ENCODE measurements at regions not wholly inside any gene's neighbourhood (a gene's known extent, or its start where the extent isn't known, plus 50 kb on each side); places are given as distances from the start of the nearest gene placed in this dataset.

- no peak for FAIRE-seq
These were observed 175.3 kb downstream of the KCNE4 start for GRCh38 chr2:223227338-223227737.

DNA sequence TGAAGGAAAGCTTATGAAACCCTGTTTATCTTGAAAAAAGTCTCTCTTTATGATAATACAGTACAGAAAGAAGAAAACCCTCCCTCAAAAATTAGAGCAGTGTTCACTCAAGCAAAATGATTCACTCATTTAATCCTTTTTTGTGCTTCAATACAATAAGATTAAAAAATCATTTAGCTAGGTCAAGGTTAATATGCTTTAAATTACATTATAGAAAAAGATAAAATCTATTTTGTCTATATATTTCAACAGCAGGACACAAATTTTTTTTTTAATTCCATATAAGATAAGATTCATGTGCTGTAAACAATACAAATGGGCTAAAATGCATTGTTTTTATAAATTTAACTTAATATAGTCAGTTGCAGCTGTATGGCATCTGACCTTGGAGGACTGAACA lies 176.9 kb downstream of the KCNE4 start:
- FAIRE-seq, result no peak

- no peak for FAIRE-seq
These were observed 178.4 kb downstream of the KCNE4 start for GRCh38 chr2:223230352-223230751.

- no peak for FAIRE-seq
These were observed 180.3 kb downstream of the KCNE4 start for GRCh38 chr2:223232285-223232684.

DNA sequence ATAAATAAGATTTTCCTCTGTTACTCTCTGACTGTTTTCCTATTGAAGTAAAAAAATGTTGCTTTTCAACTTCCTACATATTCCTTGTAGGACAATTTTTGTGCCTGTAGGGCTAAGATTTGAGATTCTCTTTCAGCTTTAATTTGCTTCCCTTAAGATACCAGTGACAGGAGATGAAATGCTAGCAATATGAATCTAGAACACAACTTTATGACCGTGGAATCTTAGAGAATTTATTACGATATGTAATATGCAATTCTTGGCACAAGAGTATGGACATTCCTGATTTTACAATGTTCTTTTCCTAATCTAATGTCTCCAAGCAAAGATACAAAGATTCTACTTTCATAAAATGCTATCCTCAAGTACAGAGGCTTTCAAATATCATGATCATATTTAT lies 180.9 kb downstream of the KCNE4 start:
- FAIRE-seq, result no peak

DNA sequence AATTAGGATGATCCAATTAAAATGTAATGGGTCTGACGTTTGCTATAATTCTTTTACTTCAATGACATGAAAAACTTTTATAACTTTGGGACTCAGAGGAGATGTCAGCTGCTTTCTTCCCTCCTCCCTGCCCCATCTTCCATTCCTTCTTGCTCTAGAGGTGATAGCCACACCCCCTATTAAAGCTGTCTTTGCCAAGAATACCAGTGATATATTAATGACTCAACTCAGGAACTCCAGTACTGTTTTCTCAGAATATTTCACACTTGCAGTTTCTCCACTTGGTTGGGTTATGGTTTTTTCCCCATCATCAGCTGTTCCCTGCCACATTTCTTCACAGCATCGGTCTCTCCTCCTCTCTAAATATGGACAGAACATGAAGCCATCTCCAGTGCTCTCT lies 184.0 kb downstream of the KCNE4 start:
- FAIRE-seq, result no peak

- no peak for FAIRE-seq
These were observed 186.3 kb downstream of the KCNE4 start for GRCh38 chr2:223238301-223238700.

- no peak for FAIRE-seq
These were observed 191.2 kb downstream of the KCNE4 start for GRCh38 chr2:223243233-223243632.

- FAIRE-seq, result peak; percentile 89
These were observed 195.1 kb downstream of the KCNE4 start for GRCh38 chr2:223247136-223247535.

GRCh38 chr2:223251656-223252229 lies 199.8 kb downstream of the KCNE4 start:
- FAIRE-seq, result no peak

DNA sequence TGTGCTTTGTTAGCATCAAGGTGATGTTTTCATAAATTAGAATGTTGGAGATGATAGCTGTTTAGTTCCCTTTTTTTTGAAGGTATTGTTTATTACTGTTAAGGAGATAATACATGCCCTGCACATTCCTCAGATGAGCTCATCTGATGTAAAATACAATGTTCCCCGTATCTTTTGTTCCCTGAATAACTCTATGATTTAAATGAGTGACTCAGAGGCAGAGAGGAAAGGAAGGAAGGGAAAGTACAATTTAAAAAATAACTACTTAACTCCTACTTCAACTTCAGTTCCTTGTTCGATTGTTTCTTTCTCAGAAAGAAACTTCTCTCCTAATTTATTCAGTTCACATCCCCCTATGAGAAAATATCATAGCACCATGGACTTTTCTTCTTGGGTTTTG lies 208.7 kb downstream of the KCNE4 start:
- FAIRE-seq, result no peak

- no peak for FAIRE-seq
These were observed 211.0 kb downstream of the KCNE4 start for GRCh38 chr2:223262946-223263345.

DNA sequence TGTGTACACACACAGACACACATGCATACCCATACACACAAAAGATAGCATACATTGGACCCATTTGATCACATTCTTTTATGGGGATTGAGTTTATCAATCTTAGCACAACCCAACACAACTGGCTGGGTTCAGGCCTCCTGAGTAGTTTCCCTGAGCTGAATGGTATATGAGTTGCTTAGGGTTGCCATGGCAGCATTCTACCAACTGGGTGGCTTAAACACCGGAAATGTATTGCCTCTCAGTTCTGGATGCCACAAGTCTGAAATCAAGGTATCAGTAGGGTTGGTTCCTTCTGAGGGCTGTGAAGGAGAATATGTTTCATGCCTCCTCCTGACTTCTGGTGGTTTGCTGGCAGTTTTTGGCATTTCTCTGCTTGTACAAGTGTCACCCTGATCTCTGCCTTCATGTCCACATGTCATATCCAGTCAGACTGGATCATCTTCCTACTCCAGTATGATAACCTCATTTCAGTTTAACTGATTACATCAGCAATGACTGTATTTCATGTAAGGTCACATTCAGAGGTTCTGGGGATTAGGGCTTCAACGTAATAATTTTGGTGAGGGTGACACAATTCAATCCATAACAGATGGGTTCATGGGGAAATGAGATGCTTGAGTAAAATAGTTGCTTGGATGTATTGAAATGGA lies 212.7 kb downstream of the KCNE4 start:
- no peak for FAIRE-seq

DNA sequence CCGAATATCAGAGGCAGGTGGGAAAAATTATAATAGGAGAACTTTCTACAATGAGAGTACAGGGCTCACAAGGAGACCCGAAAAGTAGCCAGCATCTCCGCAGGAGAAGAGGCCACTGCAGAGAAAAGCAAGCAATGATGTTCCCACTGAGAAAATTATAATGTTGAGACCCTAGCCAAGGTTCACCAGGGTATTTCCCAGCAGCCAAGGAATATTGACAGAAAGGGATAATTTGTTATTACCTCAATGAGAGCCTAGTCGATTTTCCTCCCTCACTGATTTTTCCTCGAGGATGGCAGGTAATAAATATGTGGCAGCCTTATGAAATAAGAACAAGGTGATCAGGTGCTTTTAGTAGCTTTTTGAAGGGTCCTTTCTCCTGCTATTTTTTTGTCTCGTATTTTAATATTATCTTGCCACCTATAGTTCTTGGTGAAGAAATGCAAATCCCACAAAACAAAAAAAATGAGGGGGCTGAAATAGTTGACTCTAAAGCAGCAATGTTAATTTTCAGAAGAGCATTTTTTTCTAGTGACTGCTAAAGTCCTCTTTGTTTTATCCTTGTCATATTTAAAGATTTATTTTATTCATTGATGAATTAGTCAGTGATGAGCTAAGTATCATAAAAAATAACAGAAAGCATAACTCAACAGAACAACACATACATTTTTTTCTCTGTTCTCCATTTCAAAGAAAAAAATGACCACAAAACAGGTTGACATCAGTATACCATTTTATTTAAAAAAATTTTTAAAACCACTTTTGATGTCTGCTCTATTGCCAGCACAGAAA lies 215.4 kb downstream of the KCNE4 start:
- FAIRE-seq, result no peak

DNA sequence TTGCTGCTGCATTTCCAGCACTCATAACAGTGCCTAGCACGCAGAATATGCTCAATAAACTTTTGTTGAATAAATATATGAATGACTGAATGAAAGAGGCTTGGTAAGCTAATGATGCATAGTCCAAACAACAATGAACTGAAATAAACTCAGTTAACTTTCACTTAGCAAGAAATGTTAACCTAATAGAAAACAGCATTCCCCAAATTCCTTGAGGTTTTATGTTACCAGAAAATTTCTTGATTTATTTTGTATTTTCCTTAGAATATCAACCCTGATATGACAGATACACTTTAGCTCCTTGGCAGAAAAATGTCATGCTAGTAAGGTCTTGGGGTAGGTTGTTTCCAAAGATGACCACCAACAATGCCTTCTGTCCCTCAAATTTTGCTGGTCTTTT lies 217.4 kb downstream of the KCNE4 start:
- FAIRE-seq, result no peak

- no peak for FAIRE-seq
These were observed 218.6 kb downstream of the KCNE4 start for GRCh38 chr2:223270548-223270947.

DNA sequence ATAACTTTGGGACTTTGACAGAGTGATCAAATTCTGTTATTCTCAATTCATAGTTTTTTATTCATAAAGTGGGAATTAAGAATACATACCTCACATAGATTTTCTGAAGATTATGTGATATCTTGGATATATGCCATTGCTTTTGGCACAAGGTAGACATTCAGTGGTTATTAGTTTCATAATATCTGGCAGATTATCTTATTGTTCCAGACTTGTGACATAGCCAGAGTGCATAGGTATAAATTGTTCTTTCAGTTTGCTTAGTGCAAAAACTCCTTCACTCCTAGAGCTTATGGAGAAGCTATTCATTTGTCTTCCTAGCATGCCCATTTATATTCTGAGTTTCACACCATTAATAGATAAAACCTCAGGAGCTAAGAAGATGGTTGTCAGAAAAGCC lies 222.0 kb downstream of the KCNE4 start:
- no peak for FAIRE-seq

- FAIRE-seq, result no peak
These were observed 230.2 kb downstream of the KCNE4 start for GRCh38 chr2:223282221-223282620.

GRCh38 chr2:223283329-223283728 lies 231.3 kb downstream of the KCNE4 start:
- no peak for FAIRE-seq

- FAIRE-seq, result no peak
These were observed 231.8 kb downstream of the KCNE4 start for GRCh38 chr2:223283771-223284170.

DNA sequence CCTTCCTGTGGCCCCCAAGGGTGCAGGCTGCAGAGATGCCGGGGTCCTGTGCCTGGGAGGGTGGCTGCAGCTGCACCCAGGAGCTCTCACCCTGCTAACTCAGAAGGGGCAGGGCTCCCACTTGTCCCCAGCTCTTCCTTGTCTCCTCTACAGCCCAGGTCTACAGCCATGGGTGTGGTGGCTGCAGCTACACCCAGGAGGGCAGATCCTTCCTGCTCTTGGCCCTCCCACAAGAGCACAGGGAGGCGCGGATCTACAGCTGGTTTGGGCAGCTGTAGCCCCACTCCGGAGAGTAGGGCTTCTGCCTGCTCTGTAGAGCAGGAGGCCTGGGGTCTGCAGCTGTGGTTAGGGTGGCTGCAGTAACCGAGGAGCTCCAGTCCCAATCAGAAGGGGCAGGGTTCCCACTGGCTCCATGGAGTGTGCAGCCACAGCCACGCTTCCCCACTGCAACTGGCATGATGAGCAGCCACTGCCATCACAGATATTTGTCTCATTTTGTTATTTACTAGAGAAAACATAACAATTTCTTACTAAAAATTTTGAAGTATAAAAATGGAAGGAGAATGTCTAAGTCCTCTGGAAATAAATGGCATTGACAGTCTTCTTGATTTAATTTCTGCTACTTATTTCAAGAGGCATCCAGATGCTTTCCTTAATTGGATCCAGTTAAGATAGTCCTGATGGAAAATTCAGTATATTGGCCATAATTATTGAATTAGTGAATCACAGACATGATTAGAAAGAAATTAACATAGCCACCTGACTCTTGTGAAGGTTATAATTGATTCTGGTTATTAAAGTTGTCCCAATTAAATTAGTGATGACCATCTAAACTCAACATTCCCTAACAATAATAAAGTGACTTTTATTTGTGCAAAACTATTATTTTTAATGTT lies 233.6 kb downstream of the KCNE4 start:
- FAIRE-seq, result no peak

DNA sequence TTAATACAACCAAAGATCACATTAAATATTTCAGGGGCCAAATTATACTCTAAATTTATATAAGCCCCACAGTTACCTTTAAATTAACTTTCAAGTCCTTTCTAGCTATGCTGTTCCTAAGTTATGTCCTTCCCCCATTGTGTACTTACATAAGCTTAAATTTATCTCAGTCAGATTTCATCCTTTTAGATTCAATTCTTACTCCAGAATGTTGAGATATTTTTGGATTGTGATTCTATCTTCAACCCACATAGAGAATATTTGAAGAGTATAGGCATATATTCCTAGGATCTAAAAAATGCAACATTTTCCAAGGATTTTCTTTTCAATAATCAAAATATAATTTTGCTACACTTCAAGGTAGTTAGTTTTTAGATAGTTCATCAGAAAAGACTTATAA lies 242.8 kb downstream of the KCNE4 start:
- FAIRE-seq, result no peak

- FAIRE-seq, result no peak
These were observed 245.8 kb downstream of the KCNE4 start for GRCh38 chr2:223297788-223298187.
